CD4-positive, alpha-beta T cell (primary cell): ENCODE measurements at regions not wholly inside any gene's neighbourhood (a gene's known extent, or its start where the extent isn't known, plus 50 kb on each side); places are given as distances from the start of the nearest gene placed in this dataset.
A peak's percentile ranks its signal among the peaks of the same experiment; 100 is the strongest.

ENCODE experiments used
- ATAC-seq: fragments of 200-7000 bp; cut with Tn5 transposase; one replicate; pipeline ENCODE4 v1.10.0; 2022; ENCODE audit warnings: mild to moderate bottlenecking; ENCODE audit not compliant: poor library complexity
- CTCF ChIA-PET: fragments of 350-600 bp; sonication (Branson Sonifier 250); formaldehyde crosslinking; loops from one replicate; lab custom pipeline; 2021; ENCODE audit warnings: antibody characterized with exemption, inconsistent platforms; lab: Charles Lee
- POLR2A ChIA-PET: fragments of 350-600 bp; sonication (Branson Sonifier 250); formaldehyde crosslinking; loops from one replicate; lab custom pipeline; 2021; ENCODE audit warnings: antibody characterized with exemption, inconsistent platforms; lab: Charles Lee
- DNase-seq, 14 experiments: peaks; one replicate each; pipeline ENCODE4 v3.0.0-alpha.2; 2013 to 2020; ENCODE audit warnings: mixed read lengths in 2 of 14
- H3K27ac ChIP-seq, 2 donors: one replicate each; pipeline versions ENCODE4 v1.5.1 to v1.7.0; 2013; ENCODE audit warnings: low read length in 2 of 2, low read depth in 1 of 2, mild to moderate bottlenecking in 1 of 2
- H3K27me3 ChIP-seq, 2 experiments: 1 replicate in 1 of 2; 2 replicates in 1 of 2; pipeline versions ENCODE4 v1.6.1 to v1.7.0; 2013; ENCODE audit warnings: low read length in 2 of 2, control low read depth in 1 of 2, mild to moderate bottlenecking in 1 of 2, moderate library complexity in 1 of 2; ENCODE audit not compliant: insufficient read depth in 2 of 2, control insufficient read depth in 1 of 2
- H3K36me3 ChIP-seq: one replicate; pipeline ENCODE4 v1.6.1; 2013; ENCODE audit warnings: low read length, control low read depth; ENCODE audit not compliant: insufficient read depth
- H3K4me1 ChIP-seq: one replicate; pipeline ENCODE4 v1.6.1; 2013; ENCODE audit warnings: low read length, control low read depth; ENCODE audit not compliant: insufficient read depth
- H3K4me3 ChIP-seq: one replicate; pipeline ENCODE4 v1.5.1; 2013; ENCODE audit warnings: mild to moderate bottlenecking, low read length, moderate library complexity
- H3K9me3 ChIP-seq, 2 experiments: 1 replicate in 1 of 2; 2 replicates in 1 of 2; pipeline versions ENCODE4 v1.6.1 to v1.7.0; 2013; ENCODE audit warnings: low read length in 2 of 2, mild to moderate bottlenecking in 2 of 2, control low read depth in 1 of 2, moderate library complexity in 1 of 2; ENCODE audit not compliant: control insufficient read depth in 1 of 2, insufficient read depth in 1 of 2
- H3K27ac Mint-ChIP-seq: one replicate; pipeline ENCODE4 v1.8.0; 2020; ENCODE audit warnings: mixed read lengths
- H3K27me3 Mint-ChIP-seq: one replicate; pipeline ENCODE4 v1.8.0; 2021; ENCODE audit warnings: mixed read lengths
- H3K36me3 Mint-ChIP-seq: one replicate; pipeline ENCODE4 v1.8.0; 2021; ENCODE audit warnings: low read depth, mixed read lengths
- H3K4me1 Mint-ChIP-seq: one replicate; pipeline ENCODE4 v1.8.0; 2021; ENCODE audit warnings: low read depth, mixed read lengths
- H3K4me3 Mint-ChIP-seq: one replicate; pipeline ENCODE4 v1.8.0; 2020; ENCODE audit warnings: mild to moderate bottlenecking, mixed read lengths
- H3K9me3 Mint-ChIP-seq: one replicate; pipeline ENCODE4 v1.8.0; 2020; ENCODE audit warnings: mixed read lengths
- CTCF ChIP-seq: fragments of 200-600 bp; IDR thresholded peaks from one replicate; pipeline ENCODE4 v1.8.0; 2022; ENCODE audit warnings: antibody characterized with exemption, mild to moderate bottlenecking
- intact Hi-C, 2 experiments: fragments of 100-400 bp; cut with DNase I in 1 of 2; cut with micrococcal nuclease in 1 of 2; formaldehyde crosslinking; loops; one replicate each; pipeline versions ENCODE4 v1.15.1 to v1.9.0; 2023 to 2025; cut with DNase I, micrococcal nuclease

DNA sequence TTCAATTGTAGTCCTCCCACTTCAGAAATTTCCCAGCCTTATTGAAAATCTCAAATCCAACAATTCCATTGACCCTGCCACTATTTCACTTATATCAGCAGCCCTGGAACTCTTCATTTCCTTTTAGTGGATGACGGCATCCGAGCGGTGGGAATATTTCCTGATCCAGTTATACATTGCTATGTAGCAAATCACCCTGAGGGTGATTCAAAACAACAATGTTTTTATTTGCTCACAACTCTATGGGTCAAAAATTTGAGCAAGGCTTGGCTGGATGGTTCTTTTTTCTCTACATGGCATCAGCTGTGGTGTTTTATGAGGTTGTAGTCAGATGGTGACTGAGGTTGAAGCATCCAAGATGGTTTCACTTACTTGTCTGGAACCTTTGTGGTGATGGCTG is 70.5 kb downstream of the CHST2 start:
- CTCF ChIA-PET = no interaction called here
- H3K27ac Mint-ChIP-seq = no peak overlapping the region
- no peak for DNase-seq

DNA sequence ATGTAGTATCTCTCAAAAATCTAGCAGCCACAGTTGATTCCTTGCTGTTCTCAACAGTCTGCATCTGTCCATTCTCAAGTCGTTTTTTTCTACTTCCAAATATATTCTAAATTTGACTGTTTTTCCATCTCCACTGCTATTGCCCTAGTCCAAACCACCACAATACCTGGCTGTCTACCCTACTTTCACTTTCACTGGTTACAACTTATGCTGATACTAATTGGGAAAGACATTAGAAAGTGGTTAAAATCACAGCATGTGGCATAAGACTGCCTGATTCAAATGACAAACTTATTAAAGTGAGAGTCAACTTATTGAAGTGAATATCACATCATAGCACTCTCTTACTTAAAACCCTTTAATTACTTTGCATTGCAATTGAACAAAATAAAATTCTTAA is 72.6 kb downstream of the CHST2 start:
- Histone ChIP-seq H3K27me3 (no peaks in the 10 kb centered on the region), H3K27ac (no peak overlapping the region), H3K4me3 (no peak overlapping the region), H3K9me3 (no peaks in the 10 kb centered on the region), H3K36me3 (no peaks in the 10 kb centered on the region), H3K4me1 (no peaks in the 10 kb centered on the region)
- POLR2A ChIA-PET = no interaction called here
- DNase-seq (no peak), ATAC-seq (peak; percentile 34)
- CTCF ChIA-PET = no interaction called here
- peaks cover 3% of the 10 kb centered on the region for H3K9me3 Mint-ChIP-seq
- H3K27me3 Mint-ChIP-seq = no peaks in the 10 kb centered on the region
- H3K4me3 Mint-ChIP-seq = peak overlapping the region; percentile 17
- no peaks in the 10 kb centered on the region for H3K36me3 Mint-ChIP-seq
- TF ChIP-seq CTCF = no peak
- H3K27ac Mint-ChIP-seq = peak overlapping the region; percentile 51
- intact Hi-C loops = no loop called here
- H3K4me1 Mint-ChIP-seq = no peaks in the 10 kb centered on the region

More for the DNA sequence above, 70.5 kb downstream of the CHST2 start:
- H3K4me1 Mint-ChIP-seq = no peaks in the 10 kb centered on the region
- TF ChIP-seq CTCF = no peak
- intact Hi-C loops = no loop called here
- no peak for ATAC-seq
- POLR2A ChIA-PET = no interaction called here
- H3K36me3 ChIP-seq = no peaks in the 10 kb centered on the region
- peaks cover 3% of the 10 kb centered on the region for H3K9me3 Mint-ChIP-seq
- H3K36me3 Mint-ChIP-seq = no peaks in the 10 kb centered on the region
- no peak overlapping the region for H3K27ac ChIP-seq
- H3K4me1 ChIP-seq = no peaks in the 10 kb centered on the region
- no peak overlapping the region for H3K4me3 Mint-ChIP-seq
- no peak overlapping the region for H3K4me3 ChIP-seq
- no peaks in the 10 kb centered on the region for H3K27me3 Mint-ChIP-seq
- H3K9me3 ChIP-seq = no peaks in the 10 kb centered on the region
- H3K27me3 ChIP-seq = no peaks in the 10 kb centered on the region

- POLR2A ChIA-PET = no interaction called here
- intact Hi-C loops = no loop called here
Observed at GRCh38 chr3:143200001-143200924, 80.7 kb downstream of the CHST2 start.

More at GRCh38 chr3:143200001-143200924, 80.7 kb downstream of the CHST2 start:
- Histone ChIP-seq H3K36me3 (no peaks in the 10 kb centered on the region), H3K27ac (no peak overlapping the region), H3K4me3 (no peak overlapping the region), H3K27me3 (no peaks in the 10 kb centered on the region), H3K4me1 (no peaks in the 10 kb centered on the region), H3K9me3 (peaks cover 0 to 2% of the 10 kb centered on the region in 2 experiments)
- no peaks in the 10 kb centered on the region for H3K27me3 Mint-ChIP-seq
- no peak overlapping the region for H3K4me3 Mint-ChIP-seq
- no peak overlapping the region for H3K27ac Mint-ChIP-seq
- no peaks in the 10 kb centered on the region for H3K4me1 Mint-ChIP-seq
- ATAC-seq (no peak), DNase-seq (no peak)
- no peaks in the 10 kb centered on the region for H3K9me3 Mint-ChIP-seq
- CTCF ChIA-PET = interaction anchor here (0.9 kb wide), 1 partner anchor 12 kb away, joined by 3 read pairs; no protein-coding TSS in a partner anchor
- H3K36me3 Mint-ChIP-seq = no peaks in the 10 kb centered on the region
- TF ChIP-seq CTCF = no peak
